GM12872 (cell line): ENCODE measurements at regions not wholly inside any gene's neighbourhood (a gene's known extent, or its start where the extent isn't known, plus 50 kb on each side); places are given as distances from the start of the nearest gene placed in this dataset.

Experiments used
- TF ChIP-seq, protein P1 (sequence below): IDR thresholded peaks from 3 replicates; pipeline ENCODE4 v1.5.1; 2011; ENCODE audit warnings: low read depth, mild to moderate bottlenecking, low read length, moderate library complexity; ENCODE audit not compliant: insufficient read depth

DNA sequence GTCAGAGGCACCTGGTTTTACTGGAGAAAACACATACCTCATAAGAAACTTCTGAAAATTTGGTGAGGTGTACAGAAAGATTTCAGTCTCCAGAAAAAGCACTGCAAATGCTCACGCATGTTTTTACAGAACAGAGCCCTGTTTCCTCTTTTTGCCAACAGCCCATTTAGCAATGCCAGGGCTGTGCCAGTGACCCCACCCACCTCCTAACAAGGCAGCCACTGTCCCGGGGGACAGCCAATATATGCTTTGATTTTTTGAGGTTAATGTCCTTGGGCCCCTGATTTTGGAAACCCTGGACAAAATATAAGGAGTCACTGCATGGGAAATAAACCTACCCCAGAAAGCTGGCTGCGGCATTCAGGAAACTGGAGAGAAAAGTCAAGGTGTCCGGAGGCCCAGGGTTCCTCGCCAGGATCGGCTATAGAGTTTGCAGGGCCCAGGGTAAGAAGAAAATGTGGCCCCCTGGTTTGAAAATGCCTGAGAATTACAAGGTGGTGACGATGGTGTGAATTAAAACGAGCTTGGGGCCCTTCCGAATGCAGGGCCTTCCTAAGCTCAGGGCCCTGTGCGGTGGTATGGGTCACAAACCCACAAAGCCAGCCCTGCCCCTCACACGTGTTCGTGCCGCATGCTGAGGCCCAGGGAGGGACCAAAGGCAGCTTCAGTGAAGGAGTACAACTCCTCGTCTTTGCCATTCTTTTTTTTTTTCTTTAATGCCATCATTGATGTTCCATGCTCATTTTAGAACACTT is 71.1 kb upstream of the WNT7B start:
- TF ChIP-seq, protein P1, sequence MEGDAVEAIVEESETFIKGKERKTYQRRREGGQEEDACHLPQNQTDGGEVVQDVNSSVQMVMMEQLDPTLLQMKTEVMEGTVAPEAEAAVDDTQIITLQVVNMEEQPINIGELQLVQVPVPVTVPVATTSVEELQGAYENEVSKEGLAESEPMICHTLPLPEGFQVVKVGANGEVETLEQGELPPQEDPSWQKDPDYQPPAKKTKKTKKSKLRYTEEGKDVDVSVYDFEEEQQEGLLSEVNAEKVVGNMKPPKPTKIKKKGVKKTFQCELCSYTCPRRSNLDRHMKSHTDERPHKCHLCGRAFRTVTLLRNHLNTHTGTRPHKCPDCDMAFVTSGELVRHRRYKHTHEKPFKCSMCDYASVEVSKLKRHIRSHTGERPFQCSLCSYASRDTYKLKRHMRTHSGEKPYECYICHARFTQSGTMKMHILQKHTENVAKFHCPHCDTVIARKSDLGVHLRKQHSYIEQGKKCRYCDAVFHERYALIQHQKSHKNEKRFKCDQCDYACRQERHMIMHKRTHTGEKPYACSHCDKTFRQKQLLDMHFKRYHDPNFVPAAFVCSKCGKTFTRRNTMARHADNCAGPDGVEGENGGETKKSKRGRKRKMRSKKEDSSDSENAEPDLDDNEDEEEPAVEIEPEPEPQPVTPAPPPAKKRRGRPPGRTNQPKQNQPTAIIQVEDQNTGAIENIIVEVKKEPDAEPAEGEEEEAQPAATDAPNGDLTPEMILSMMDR = no peak

GRCh38 chr22:46049726-46050450 is 72.9 kb upstream of the WNT7B start:
- TF ChIP-seq, protein P1 = no peak

DNA sequence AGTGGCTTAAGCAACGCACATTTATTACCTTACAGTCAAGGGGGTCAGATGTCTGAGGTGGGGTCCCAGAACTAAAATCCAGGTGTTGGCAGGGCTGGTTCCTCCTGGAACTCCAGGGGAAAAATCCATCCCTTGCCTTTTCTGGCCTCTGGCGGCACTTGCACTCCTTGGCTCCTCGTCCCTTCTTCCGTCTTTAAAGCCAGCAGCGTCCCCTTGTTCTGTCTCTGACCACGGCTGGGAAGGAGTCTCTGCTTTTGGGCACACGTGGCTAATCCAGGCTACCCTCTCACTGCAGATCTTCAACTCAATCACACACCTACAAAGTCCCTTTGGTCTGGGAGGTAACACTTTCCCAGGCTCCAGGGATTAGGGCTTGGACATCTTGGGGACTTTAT is 73.5 kb upstream of the WNT7B start:
- TF ChIP-seq, protein P1 = no peak

- TF ChIP-seq, protein P1 = no peak
Observed at GRCh38 chr22:46050916-46051614, 74.1 kb upstream of the WNT7B start.

DNA sequence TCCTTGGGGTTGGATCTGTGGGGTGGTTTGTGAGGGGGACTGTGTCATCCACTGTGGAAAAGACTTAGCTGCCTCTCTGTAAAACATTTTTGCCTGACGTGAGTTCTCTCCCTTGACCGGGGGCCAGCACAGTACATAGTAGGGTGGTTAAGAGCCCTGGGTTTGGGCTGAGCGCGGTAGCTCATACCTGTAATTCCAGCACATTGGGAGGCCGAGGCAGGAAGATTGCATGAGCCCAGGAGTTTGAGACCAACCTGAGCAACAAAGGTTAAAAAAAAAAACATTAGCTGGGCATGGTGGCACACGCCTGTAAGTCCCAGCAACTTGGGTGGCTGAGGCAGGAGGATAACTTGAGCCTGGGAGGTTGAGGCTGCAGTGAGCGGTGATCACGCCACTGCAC is 74.7 kb upstream of the WNT7B start:
- TF ChIP-seq, protein P1 = no peak

GRCh38 chr22:46052331-46052771 is 75.4 kb upstream of the WNT7B start:
- TF ChIP-seq, protein P1 = no peak
